ENCODE measurements at regions not wholly inside any gene's neighbourhood (a gene's known extent, or its start where the extent isn't known, plus 50 kb on each side); places are given as distances from the start of the nearest gene placed in this dataset.

DNA sequence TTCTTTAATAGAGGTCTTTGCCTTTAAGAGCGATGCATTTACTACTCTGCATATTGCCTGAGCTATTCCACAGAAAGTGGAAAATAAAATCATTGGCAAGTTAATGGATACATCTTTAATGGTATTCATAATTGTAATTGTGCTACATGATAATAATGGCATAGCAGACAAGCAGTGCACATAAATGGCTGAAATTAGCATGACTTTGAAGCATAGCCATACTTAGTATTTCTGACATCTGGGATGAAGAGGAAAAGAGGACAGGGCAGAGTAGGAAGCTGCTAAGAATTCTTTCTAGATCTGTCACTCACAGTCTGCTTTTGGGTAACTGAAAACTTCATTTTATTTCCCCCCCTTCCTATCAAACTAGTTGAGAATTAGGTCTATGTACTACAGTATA lies 195.0 kb upstream of the NRIP1 start:
- no peak for TF ChIP-seq TEAD4 (IDR thresholded peaks at IDR 0.05; ENCODE audit: low read length)
- TF ChIP-seq TEAD4 (CRISPR knock-in tag; IDR thresholded peaks at IDR 0.05; ENCODE audit: borderline replicate concordance) = no peak
- TF ChIP-seq, protein P1, sequence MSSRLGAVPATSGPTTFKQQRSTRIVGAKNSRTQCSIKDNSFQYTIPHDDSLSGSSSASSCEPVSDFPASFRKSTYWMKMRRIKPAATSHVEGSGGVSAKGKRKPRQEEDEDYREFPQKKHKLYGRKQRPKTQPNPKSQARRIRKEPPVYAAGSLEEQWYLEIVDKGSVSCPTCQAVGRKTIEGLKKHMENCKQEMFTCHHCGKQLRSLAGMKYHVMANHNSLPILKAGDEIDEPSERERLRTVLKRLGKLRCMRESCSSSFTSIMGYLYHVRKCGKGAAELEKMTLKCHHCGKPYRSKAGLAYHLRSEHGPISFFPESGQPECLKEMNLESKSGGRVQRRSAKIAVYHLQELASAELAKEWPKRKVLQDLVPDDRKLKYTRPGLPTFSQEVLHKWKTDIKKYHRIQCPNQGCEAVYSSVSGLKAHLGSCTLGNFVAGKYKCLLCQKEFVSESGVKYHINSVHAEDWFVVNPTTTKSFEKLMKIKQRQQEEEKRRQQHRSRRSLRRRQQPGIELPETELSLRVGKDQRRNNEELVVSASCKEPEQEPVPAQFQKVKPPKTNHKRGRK (tag; IDR thresholded peaks at IDR 0.05) = no peak
- TF ChIP-seq POU5F1 (IDR thresholded peaks at IDR 0.05; ENCODE audit: borderline replicate concordance, low read depth, low read length, partially characterized antibody) = no peak
- TF ChIP-seq ZNF583 (CRISPR knock-in tag; IDR thresholded peaks at IDR 0.05) = no peak
- TF ChIP-seq SRSF3 (IDR thresholded peaks at IDR 0.05; ENCODE audit: insufficient read depth, low read length) = no peak
- no peak for TF ChIP-seq POLR2A (conservative IDR thresholded peaks at IDR 0.05)
